ENCODE measurements at regions not wholly inside any gene's neighbourhood (a gene's known extent, or its start where the extent isn't known, plus 50 kb on each side); places are given as distances from the start of the nearest gene placed in this dataset.
A peak's percentile ranks its signal among the peaks of the same experiment; 100 is the strongest.

DNA sequence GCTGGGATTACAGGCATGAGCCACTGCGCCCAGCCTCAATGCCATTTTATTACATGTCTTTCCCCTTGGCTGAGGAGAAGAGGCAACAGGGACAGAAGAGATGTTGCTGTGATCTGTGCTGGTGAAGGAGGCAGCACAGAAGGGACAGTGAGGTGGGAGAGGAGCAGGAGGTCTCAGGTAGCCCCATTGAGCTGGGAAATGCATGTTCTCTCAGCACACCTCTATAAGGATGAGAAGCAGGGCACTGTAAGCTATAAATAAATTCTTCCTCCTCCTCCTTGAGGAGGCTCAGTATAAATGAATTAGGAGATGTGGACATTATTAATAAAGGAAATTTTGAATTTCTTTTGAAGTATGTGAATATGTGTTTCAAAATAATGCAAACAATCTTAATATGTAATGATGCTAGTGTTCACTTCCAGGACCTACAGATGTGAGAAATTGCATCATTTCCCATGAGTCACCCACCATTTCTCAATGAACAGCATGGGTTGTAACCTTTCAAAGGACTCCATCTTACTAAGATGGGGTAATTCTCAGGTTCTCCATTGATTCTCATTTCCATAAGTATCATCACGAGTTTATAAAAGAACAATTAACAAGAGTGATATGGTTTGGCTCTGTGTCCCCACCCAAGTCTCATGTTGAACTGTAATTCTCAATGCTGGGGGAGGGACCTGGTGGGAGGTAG is 88.9 kb upstream of the ODAD2 start (continued):
- TF ChIP-seq, protein P1, sequence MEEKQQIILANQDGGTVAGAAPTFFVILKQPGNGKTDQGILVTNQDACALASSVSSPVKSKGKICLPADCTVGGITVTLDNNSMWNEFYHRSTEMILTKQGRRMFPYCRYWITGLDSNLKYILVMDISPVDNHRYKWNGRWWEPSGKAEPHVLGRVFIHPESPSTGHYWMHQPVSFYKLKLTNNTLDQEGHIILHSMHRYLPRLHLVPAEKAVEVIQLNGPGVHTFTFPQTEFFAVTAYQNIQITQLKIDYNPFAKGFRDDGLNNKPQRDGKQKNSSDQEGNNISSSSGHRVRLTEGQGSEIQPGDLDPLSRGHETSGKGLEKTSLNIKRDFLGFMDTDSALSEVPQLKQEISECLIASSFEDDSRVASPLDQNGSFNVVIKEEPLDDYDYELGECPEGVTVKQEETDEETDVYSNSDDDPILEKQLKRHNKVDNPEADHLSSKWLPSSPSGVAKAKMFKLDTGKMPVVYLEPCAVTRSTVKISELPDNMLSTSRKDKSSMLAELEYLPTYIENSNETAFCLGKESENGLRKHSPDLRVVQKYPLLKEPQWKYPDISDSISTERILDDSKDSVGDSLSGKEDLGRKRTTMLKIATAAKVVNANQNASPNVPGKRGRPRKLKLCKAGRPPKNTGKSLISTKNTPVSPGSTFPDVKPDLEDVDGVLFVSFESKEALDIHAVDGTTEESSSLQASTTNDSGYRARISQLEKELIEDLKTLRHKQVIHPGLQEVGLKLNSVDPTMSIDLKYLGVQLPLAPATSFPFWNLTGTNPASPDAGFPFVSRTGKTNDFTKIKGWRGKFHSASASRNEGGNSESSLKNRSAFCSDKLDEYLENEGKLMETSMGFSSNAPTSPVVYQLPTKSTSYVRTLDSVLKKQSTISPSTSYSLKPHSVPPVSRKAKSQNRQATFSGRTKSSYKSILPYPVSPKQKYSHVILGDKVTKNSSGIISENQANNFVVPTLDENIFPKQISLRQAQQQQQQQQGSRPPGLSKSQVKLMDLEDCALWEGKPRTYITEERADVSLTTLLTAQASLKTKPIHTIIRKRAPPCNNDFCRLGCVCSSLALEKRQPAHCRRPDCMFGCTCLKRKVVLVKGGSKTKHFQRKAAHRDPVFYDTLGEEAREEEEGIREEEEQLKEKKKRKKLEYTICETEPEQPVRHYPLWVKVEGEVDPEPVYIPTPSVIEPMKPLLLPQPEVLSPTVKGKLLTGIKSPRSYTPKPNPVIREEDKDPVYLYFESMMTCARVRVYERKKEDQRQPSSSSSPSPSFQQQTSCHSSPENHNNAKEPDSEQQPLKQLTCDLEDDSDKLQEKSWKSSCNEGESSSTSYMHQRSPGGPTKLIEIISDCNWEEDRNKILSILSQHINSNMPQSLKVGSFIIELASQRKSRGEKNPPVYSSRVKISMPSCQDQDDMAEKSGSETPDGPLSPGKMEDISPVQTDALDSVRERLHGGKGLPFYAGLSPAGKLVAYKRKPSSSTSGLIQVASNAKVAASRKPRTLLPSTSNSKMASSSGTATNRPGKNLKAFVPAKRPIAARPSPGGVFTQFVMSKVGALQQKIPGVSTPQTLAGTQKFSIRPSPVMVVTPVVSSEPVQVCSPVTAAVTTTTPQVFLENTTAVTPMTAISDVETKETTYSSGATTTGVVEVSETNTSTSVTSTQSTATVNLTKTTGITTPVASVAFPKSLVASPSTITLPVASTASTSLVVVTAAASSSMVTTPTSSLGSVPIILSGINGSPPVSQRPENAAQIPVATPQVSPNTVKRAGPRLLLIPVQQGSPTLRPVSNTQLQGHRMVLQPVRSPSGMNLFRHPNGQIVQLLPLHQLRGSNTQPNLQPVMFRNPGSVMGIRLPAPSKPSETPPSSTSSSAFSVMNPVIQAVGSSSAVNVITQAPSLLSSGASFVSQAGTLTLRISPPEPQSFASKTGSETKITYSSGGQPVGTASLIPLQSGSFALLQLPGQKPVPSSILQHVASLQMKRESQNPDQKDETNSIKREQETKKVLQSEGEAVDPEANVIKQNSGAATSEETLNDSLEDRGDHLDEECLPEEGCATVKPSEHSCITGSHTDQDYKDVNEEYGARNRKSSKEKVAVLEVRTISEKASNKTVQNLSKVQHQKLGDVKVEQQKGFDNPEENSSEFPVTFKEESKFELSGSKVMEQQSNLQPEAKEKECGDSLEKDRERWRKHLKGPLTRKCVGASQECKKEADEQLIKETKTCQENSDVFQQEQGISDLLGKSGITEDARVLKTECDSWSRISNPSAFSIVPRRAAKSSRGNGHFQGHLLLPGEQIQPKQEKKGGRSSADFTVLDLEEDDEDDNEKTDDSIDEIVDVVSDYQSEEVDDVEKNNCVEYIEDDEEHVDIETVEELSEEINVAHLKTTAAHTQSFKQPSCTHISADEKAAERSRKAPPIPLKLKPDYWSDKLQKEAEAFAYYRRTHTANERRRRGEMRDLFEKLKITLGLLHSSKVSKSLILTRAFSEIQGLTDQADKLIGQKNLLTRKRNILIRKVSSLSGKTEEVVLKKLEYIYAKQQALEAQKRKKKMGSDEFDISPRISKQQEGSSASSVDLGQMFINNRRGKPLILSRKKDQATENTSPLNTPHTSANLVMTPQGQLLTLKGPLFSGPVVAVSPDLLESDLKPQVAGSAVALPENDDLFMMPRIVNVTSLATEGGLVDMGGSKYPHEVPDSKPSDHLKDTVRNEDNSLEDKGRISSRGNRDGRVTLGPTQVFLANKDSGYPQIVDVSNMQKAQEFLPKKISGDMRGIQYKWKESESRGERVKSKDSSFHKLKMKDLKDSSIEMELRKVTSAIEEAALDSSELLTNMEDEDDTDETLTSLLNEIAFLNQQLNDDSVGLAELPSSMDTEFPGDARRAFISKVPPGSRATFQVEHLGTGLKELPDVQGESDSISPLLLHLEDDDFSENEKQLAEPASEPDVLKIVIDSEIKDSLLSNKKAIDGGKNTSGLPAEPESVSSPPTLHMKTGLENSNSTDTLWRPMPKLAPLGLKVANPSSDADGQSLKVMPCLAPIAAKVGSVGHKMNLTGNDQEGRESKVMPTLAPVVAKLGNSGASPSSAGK (IDR thresholded peaks at IDR 0.05) = no peak
- TF ChIP-seq ARNT (IDR thresholded peaks at IDR 0.05) (no peak), FOS (IDR thresholded peaks at IDR 0.05; ENCODE audit: extremely low read depth, insufficient read length) (no peak), MEF2A (IDR thresholded peaks at IDR 0.05; ENCODE audit: control insufficient read depth, low read depth, low read length) (no peak), PTRF (tag; IDR thresholded peaks at IDR 0.05) (no peak), TARDBP (IDR thresholded peaks at IDR 0.05) (no peak), JUND (IDR thresholded peaks at IDR 0.05; ENCODE audit: borderline replicate concordance, low read depth, low read length) (peak; percentile 81), JUND (tag; IDR thresholded peaks at IDR 0.05; ENCODE audit: borderline replicate concordance, low read depth, low read length) (peak; percentile 72; the same call in 2 of the 3 replicates), CEBPB (tag; IDR thresholded peaks at IDR 0.05) (peak; percentile 71), ILK (tag; IDR thresholded peaks at IDR 0.05; ENCODE audit: borderline replicate concordance, low read depth) (no peak), ZNF274 (IDR thresholded peaks at IDR 0.05; ENCODE audit: borderline replicate concordance, low read depth, low read length) (no peak)
- TF ChIP-seq, protein P2, sequence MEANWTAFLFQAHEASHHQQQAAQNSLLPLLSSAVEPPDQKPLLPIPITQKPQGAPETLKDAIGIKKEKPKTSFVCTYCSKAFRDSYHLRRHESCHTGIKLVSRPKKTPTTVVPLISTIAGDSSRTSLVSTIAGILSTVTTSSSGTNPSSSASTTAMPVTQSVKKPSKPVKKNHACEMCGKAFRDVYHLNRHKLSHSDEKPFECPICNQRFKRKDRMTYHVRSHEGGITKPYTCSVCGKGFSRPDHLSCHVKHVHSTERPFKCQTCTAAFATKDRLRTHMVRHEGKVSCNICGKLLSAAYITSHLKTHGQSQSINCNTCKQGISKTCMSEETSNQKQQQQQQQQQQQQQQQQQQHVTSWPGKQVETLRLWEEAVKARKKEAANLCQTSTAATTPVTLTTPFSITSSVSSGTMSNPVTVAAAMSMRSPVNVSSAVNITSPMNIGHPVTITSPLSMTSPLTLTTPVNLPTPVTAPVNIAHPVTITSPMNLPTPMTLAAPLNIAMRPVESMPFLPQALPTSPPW (CRISPR knock-in tag; IDR thresholded peaks at IDR 0.05) = peak; percentile 11; the same call in 1 of the 2 replicates
